ENCODE measurements at regions not wholly inside any gene's neighbourhood (a gene's known extent, or its start where the extent isn't known, plus 50 kb on each side); places are given as distances from the start of the nearest gene placed in this dataset.

DNA sequence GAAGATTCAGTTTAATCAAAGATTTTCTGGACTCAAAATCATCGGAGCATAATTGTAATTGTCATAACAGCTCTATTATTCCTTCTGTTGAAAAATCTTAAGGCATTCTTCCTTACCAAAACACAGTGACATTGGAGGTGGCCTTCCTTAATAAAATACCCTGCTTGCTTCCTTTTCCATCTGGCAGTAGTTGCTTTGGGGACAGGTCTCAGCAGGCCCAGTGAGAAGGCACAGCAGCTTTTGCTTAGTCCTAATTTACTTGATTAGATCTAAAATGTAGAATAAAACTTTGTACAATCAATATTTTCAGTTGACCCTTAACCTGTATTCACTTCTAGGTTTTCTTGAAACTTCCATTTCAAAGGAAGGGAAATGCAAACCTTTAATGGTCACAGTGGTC, 471.6 kb downstream of the PCDH20 start:
- Histone ChIP-seq H3F3A (ENCODE audit: low read length, unreplicated experiment) (no peaks in the 10 kb centered on the region), H3K9ac (ENCODE audit: low read length) (no peak overlapping the region), H4K20me1 (ENCODE audit: low read length) (no peaks in the 10 kb centered on the region), H3K79me2 (ENCODE audit: low read length) (no peaks in the 10 kb centered on the region), H3K4me3 (ENCODE audit: low read length) (no peak overlapping the region), H2AFZ (ENCODE audit: low read length) (no peak overlapping the region), H3K36me3 (ENCODE audit: low read depth, low read length) (no peaks in the 10 kb centered on the region), H3K4me2 (ENCODE audit: low read length) (no peak overlapping the region), H3K9me3 (ENCODE audit: low read length) (no peaks in the 10 kb centered on the region), H3K27me3 (ENCODE audit: low read length) (no peaks in the 10 kb centered on the region), H3K9me2 (replicated peaks; ENCODE audit: low read length) (no peaks in the 10 kb centered on the region), H3K4me1 (ENCODE audit: insufficient read depth, low read length) (no peaks in the 10 kb centered on the region), H3K27ac (ENCODE audit: low read length) (no peak overlapping the region)
- no peak for DNase-seq
- intact Hi-C loops (cut with micrococcal nuclease) = no loop called here
- BruUV-seq (replicated peaks) = no TSS peak
- ChIA-PET CTCF (no interaction called here), POLR2A (ENCODE audit: unreplicated experiment) (no interaction called here)
- no peak for ATAC-seq
- no peak for TF ChIP-seq EZH2phosphoT487 (IDR thresholded peaks at IDR 0.05; ENCODE audit: borderline replicate concordance, low read length)
- TF ChIP-seq EZH2 (IDR thresholded peaks at IDR 0.05; ENCODE audit: low read length, unreplicated experiment) = no peak
- TF ChIP-seq, protein P1, sequence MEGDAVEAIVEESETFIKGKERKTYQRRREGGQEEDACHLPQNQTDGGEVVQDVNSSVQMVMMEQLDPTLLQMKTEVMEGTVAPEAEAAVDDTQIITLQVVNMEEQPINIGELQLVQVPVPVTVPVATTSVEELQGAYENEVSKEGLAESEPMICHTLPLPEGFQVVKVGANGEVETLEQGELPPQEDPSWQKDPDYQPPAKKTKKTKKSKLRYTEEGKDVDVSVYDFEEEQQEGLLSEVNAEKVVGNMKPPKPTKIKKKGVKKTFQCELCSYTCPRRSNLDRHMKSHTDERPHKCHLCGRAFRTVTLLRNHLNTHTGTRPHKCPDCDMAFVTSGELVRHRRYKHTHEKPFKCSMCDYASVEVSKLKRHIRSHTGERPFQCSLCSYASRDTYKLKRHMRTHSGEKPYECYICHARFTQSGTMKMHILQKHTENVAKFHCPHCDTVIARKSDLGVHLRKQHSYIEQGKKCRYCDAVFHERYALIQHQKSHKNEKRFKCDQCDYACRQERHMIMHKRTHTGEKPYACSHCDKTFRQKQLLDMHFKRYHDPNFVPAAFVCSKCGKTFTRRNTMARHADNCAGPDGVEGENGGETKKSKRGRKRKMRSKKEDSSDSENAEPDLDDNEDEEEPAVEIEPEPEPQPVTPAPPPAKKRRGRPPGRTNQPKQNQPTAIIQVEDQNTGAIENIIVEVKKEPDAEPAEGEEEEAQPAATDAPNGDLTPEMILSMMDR (conservative IDR thresholded peaks at IDR 0.05; ENCODE audit: low read depth, low read length) = no peak

DNA sequence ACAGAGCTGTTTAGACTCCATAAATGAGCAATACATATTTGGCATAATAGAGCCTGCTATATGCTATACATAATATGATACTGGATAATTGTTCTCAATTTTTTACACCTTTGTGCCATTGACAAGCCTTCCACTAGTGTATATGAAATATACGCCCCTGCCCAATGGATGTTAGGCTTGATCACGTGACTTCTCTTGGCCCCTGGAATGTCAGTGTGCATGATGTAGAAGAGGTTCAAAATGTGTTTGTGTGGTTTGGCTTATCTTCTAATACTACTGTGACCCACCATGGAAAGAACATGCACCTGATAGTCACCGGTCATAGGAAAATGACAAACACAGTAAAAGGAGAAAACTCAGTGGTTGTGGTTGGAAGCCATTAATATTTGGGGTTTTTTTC, 479.4 kb downstream of the PCDH20 start:
- CTCF ChIA-PET = no interaction called here
- H3K79me2 ChIP-seq (ENCODE audit: low read length) = no peaks in the 10 kb centered on the region
- H3F3A ChIP-seq (ENCODE audit: low read length, unreplicated experiment) = peaks cover 5% of the 10 kb centered on the region
- no peaks in the 10 kb centered on the region for H4K20me1 ChIP-seq (ENCODE audit: low read length)
- POLR2A ChIA-PET (ENCODE audit: unreplicated experiment) = no interaction called here
- no peak for DNase-seq
- H3K4me2 ChIP-seq (ENCODE audit: low read length) = no peak overlapping the region
- no peaks in the 10 kb centered on the region for H3K9me3 ChIP-seq (ENCODE audit: low read length)
- no peaks in the 10 kb centered on the region for H3K9me2 ChIP-seq (replicated peaks; ENCODE audit: low read length)
- H3K27ac ChIP-seq (ENCODE audit: low read length) = no peak overlapping the region
- ATAC-seq = no peak
- H3K36me3 ChIP-seq (ENCODE audit: low read depth, low read length) = no peaks in the 10 kb centered on the region
- TF ChIP-seq EZH2phosphoT487 (IDR thresholded peaks at IDR 0.05; ENCODE audit: borderline replicate concordance, low read length) (no peak), EZH2 (IDR thresholded peaks at IDR 0.05; ENCODE audit: low read length, unreplicated experiment) (no peak)
- TF ChIP-seq, protein P1 (conservative IDR thresholded peaks at IDR 0.05; ENCODE audit: low read depth, low read length) = no peak
- no peak overlapping the region for H3K9ac ChIP-seq (ENCODE audit: low read length)
- BruUV-seq (replicated peaks) = no TSS peak
- H3K27me3 ChIP-seq (ENCODE audit: low read length) = no peaks in the 10 kb centered on the region
- no peak overlapping the region for H3K4me3 ChIP-seq (ENCODE audit: low read length)
- H3K4me1 ChIP-seq (ENCODE audit: insufficient read depth, low read length) = peaks cover 26% of the 10 kb centered on the region
- no peak overlapping the region for H2AFZ ChIP-seq (ENCODE audit: low read length)
- intact Hi-C loops (cut with micrococcal nuclease) = loop anchor here (10.0 kb wide), 2 partner anchors 151 to 319 kb away; no protein-coding TSS in a partner anchor

DNA sequence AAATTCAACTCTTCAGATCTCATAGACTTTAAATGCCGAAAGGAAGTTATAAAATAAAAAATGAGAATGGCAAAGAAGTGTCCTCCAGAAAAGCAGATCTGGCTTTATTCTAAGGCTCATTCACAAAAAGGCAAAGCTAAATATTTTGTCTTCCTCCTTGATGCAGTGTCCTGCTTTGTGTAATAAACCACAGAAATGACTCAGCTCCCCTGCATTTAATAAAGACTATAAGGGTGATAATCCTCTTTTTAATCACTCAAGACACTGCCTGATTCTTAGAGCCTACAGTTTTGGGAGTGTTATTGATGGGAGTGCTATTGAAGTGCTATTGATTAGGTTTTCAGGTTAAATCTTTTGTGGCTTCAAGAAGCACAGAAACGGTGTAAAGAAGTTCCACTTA, 482.0 kb downstream of the PCDH20 start:
- no peaks in the 10 kb centered on the region for H4K20me1 ChIP-seq (ENCODE audit: low read length)
- H3K4me3 ChIP-seq (ENCODE audit: low read length) = peak overlapping the region; percentile 3; the same call in 1 of the 2 replicates
- intact Hi-C loops (cut with micrococcal nuclease) = loop anchor here (2.0 to 10.0 kb wide), 5 partner anchors 25 to 321 kb away; no protein-coding TSS in a partner anchor
- H3K36me3 ChIP-seq (ENCODE audit: low read depth, low read length) = no peaks in the 10 kb centered on the region
- H3K4me2 ChIP-seq (ENCODE audit: low read length) = peak overlapping the region; percentile 79
- BruUV-seq (replicated peaks) = no TSS peak
- peak; percentile 45 for DNase-seq
- H3K79me2 ChIP-seq (ENCODE audit: low read length) = no peaks in the 10 kb centered on the region
- H3K27ac ChIP-seq (ENCODE audit: low read length) = peak overlapping the region; percentile 82; the same call in 1 of the 2 replicates
- no peaks in the 10 kb centered on the region for H3K9me2 ChIP-seq (replicated peaks; ENCODE audit: low read length)
- H3F3A ChIP-seq (ENCODE audit: low read length, unreplicated experiment) = peaks cover 6% of the 10 kb centered on the region
- CTCF ChIA-PET = no interaction called here
- H2AFZ ChIP-seq (ENCODE audit: low read length) = peak overlapping the region; percentile 3; the same call in 1 of the 2 replicates
- peak overlapping the region; percentile 43; the same call in 1 of the 2 replicates for H3K9ac ChIP-seq (ENCODE audit: low read length)
- no peaks in the 10 kb centered on the region for H3K27me3 ChIP-seq (ENCODE audit: low read length)
- ATAC-seq = peak; percentile 24
- no peaks in the 10 kb centered on the region for H3K9me3 ChIP-seq (ENCODE audit: low read length)
- POLR2A ChIA-PET (ENCODE audit: unreplicated experiment) = no interaction called here
- H3K4me1 ChIP-seq (ENCODE audit: insufficient read depth, low read length) = peaks cover 46% of the 10 kb centered on the region
- TF ChIP-seq EZH2phosphoT487 (IDR thresholded peaks at IDR 0.05; ENCODE audit: borderline replicate concordance, low read length) = no peak
- TF ChIP-seq, protein P1 (conservative IDR thresholded peaks at IDR 0.05; ENCODE audit: low read depth, low read length) = no peak
- TF ChIP-seq EZH2 (IDR thresholded peaks at IDR 0.05; ENCODE audit: low read length, unreplicated experiment) = no peak
